ENCODE measurements at regions not wholly inside any gene's neighbourhood (a gene's known extent, or its start where the extent isn't known, plus 50 kb on each side); places are given as distances from the start of the nearest gene placed in this dataset.

DNA sequence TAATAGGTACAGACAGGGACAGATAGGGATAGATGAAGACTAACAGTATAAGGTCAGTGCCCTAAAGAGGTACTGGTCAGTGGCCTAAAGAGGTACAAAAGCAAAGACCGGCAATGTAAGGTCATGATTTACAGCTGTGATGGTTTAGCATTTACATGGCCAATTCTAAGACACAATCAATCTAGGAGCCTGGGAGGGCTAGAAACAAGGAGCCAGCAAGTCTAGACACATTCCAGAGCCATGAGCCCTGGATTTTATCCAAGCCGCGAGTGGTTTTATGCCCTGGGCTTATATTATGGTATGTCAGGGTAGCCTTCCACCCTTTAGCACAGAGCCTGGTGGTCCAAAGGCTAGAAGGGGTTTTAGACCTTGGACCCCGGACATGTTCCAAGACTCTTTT is 124.2 kb downstream of the CBLN2 start:
- no peak overlapping the region for H3K9ac ChIP-seq (ENCODE audit: low read length in 2 of 2)
- no peaks in the 10 kb centered on the region for H3K4me1 ChIP-seq (ENCODE audit: control insufficient read depth, insufficient read depth, low read length)
- no peak overlapping the region for H3K27ac ChIP-seq (ENCODE audit: low read length)
- H3K4me3 ChIP-seq (ENCODE audit: low read length in 2 of 2): no peak overlapping the region
- no peaks in the 10 kb centered on the region for H3K9me3 ChIP-seq (ENCODE audit: control insufficient read depth in 2 of 2, low read length in 2 of 2)
- H3K27me3 ChIP-seq (ENCODE audit: control insufficient read depth in 1 of 2, insufficient read depth in 2 of 2, low read length in 2 of 2): no peaks in the 10 kb centered on the region
- H3K36me3 ChIP-seq (ENCODE audit: control insufficient read depth in 2 of 2, insufficient read depth in 2 of 2, low read length in 2 of 2): no peaks in the 10 kb centered on the region

DNA sequence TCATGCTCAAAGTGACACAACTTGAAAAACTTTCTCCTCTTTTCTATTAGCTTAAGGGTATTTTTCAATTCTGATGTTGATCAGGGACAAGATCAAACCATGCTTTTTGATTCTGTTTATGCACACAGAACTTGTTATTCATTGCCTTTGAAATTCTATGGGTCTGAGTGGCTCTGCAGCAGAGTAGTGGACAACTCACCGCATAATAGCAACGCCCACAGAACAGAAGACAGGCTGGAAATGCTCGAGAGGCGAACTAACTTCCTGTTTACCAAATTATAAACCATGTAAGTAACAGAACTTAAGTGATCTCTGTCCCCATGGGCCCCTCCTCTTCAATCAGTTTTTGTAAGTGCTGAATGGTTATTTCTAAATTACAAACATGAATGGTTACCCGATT is 131.2 kb downstream of the CBLN2 start:
- Histone ChIP-seq H3K4me3 (ENCODE audit: low read length in 2 of 2) (no peak overlapping the region), H3K27ac (ENCODE audit: low read length) (no peak overlapping the region), H3K27me3 (ENCODE audit: control insufficient read depth in 1 of 2, insufficient read depth in 2 of 2, low read length in 2 of 2) (no peaks in the 10 kb centered on the region)

DNA sequence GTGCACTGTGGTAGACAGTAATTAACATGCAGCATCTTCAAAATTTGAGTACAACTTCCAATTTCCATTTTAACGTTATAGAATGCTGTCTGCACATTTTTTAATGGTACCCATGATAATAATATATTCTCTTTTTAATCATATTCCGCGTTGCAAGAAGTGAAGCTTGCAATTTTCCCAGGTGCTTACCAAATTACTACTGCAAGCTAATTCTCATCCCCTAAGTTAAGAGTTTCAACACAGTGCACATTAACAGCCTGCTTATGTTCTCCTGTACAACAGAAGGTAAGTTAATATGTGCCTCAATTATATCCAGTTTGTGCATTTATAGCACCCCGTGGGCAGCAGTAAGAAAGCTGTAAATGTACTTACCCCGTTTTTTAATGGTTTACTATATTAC is 132.9 kb downstream of the CBLN2 start:
- Histone ChIP-seq H3K36me3 (ENCODE audit: control insufficient read depth in 2 of 2, insufficient read depth in 2 of 2, low read length in 2 of 2) (no peaks in the 10 kb centered on the region), H3K4me3 (ENCODE audit: low read length in 2 of 2) (no peak overlapping the region), H3K9me3 (ENCODE audit: control insufficient read depth in 2 of 2, low read length in 2 of 2) (no peaks in the 10 kb centered on the region), H3K9ac (ENCODE audit: low read length in 2 of 2) (no peak overlapping the region), H3K4me1 (ENCODE audit: control insufficient read depth, insufficient read depth, low read length) (no peaks in the 10 kb centered on the region), H3K27me3 (ENCODE audit: control insufficient read depth in 1 of 2, insufficient read depth in 2 of 2, low read length in 2 of 2) (no peaks in the 10 kb centered on the region), H3K27ac (ENCODE audit: low read length) (no peak overlapping the region)

More for the DNA sequence above, 131.2 kb downstream of the CBLN2 start:
- H3K9me3 ChIP-seq (ENCODE audit: control insufficient read depth in 2 of 2, low read length in 2 of 2): no peaks in the 10 kb centered on the region
- no peaks in the 10 kb centered on the region for H3K4me1 ChIP-seq (ENCODE audit: control insufficient read depth, insufficient read depth, low read length)
- H3K36me3 ChIP-seq (ENCODE audit: control insufficient read depth in 2 of 2, insufficient read depth in 2 of 2, low read length in 2 of 2): no peaks in the 10 kb centered on the region
- no peak overlapping the region for H3K9ac ChIP-seq (ENCODE audit: low read length in 2 of 2)

GRCh38 chr18:72410399-72410798 is 133.7 kb downstream of the CBLN2 start:
- no peaks in the 10 kb centered on the region for H3K4me1 ChIP-seq (ENCODE audit: control insufficient read depth, insufficient read depth, low read length)
- H3K27ac ChIP-seq (ENCODE audit: low read length): no peak overlapping the region
- no peaks in the 10 kb centered on the region for H3K36me3 ChIP-seq (ENCODE audit: control insufficient read depth in 2 of 2, insufficient read depth in 2 of 2, low read length in 2 of 2)
- H3K9ac ChIP-seq (ENCODE audit: low read length in 2 of 2): no peak overlapping the region
- H3K9me3 ChIP-seq (ENCODE audit: control insufficient read depth in 2 of 2, low read length in 2 of 2): no peaks in the 10 kb centered on the region
- no peak overlapping the region for H3K4me3 ChIP-seq (ENCODE audit: low read length in 2 of 2)
- H3K27me3 ChIP-seq (ENCODE audit: control insufficient read depth in 1 of 2, insufficient read depth in 2 of 2, low read length in 2 of 2): no peaks in the 10 kb centered on the region

DNA sequence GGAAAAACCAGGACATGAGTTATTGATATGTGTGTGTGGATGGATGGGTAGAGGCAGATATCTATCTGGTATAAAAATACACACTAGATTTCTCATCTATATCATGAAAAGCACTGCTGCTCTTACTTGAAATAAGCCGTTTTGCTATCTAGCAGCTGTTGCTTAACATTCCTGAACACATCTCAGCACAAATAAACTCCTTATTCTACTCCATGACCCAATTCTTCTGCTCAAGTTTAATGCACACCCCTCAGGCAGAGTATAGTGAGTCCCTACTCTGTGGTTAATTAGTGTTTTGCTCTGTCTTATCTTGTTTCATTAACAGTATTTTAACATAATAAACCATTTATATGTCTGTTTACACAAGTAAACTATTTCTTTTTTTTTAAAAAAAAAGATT is 134.2 kb downstream of the CBLN2 start:
- no peaks in the 10 kb centered on the region for H3K36me3 ChIP-seq (ENCODE audit: control insufficient read depth in 2 of 2, insufficient read depth in 2 of 2, low read length in 2 of 2)
- H3K4me1 ChIP-seq (ENCODE audit: control insufficient read depth, insufficient read depth, low read length): no peaks in the 10 kb centered on the region
- no peak overlapping the region for H3K9ac ChIP-seq (ENCODE audit: low read length in 2 of 2)
- no peak overlapping the region for H3K4me3 ChIP-seq (ENCODE audit: low read length in 2 of 2)
- H3K27me3 ChIP-seq (ENCODE audit: control insufficient read depth in 1 of 2, insufficient read depth in 2 of 2, low read length in 2 of 2): no peaks in the 10 kb centered on the region
- no peaks in the 10 kb centered on the region for H3K9me3 ChIP-seq (ENCODE audit: control insufficient read depth in 2 of 2, low read length in 2 of 2)
- H3K27ac ChIP-seq (ENCODE audit: low read length): no peak overlapping the region

- H3K9ac ChIP-seq (ENCODE audit: low read length in 2 of 2): no peak overlapping the region
- H3K4me1 ChIP-seq (ENCODE audit: control insufficient read depth, insufficient read depth, low read length): no peaks in the 10 kb centered on the region
- H3K9me3 ChIP-seq (ENCODE audit: control insufficient read depth in 2 of 2, low read length in 2 of 2): peaks cover 0 to 4% of the 10 kb centered on the region in 2 donors
- no peaks in the 10 kb centered on the region for H3K27me3 ChIP-seq (ENCODE audit: control insufficient read depth in 1 of 2, insufficient read depth in 2 of 2, low read length in 2 of 2)
- H3K4me3 ChIP-seq (ENCODE audit: low read length in 2 of 2): no peak overlapping the region
- H3K27ac ChIP-seq (ENCODE audit: low read length): no peak overlapping the region
- no peaks in the 10 kb centered on the region for H3K36me3 ChIP-seq (ENCODE audit: control insufficient read depth in 2 of 2, insufficient read depth in 2 of 2, low read length in 2 of 2)
Observed at GRCh38 chr18:72407048-72407447, 137.1 kb downstream of the CBLN2 start.

DNA sequence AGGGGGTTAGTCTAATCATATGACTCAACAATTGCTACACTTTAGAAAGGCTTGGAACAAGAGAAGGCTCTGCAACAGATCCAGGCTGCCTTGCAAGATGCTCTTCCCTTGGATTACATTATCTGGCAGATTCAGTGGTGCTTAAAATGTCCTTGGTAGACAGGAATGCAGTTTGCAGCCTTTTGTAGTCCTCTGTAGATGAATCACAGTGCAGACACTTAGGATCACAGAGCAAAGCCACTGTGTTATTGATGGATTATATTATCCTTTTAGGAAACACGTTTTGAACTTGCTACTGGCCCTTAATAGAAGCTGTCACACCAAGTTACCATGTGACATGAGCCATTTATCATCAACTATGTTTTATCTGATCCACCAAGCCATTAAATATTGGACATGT is 152.2 kb downstream of the CBLN2 start:
- Histone ChIP-seq H3K4me3 (ENCODE audit: low read length in 2 of 2) (no peak overlapping the region), H3K9me3 (ENCODE audit: control insufficient read depth in 2 of 2, low read length in 2 of 2) (no peaks in the 10 kb centered on the region), H3K9ac (ENCODE audit: low read length in 2 of 2) (no peak overlapping the region)

DNA sequence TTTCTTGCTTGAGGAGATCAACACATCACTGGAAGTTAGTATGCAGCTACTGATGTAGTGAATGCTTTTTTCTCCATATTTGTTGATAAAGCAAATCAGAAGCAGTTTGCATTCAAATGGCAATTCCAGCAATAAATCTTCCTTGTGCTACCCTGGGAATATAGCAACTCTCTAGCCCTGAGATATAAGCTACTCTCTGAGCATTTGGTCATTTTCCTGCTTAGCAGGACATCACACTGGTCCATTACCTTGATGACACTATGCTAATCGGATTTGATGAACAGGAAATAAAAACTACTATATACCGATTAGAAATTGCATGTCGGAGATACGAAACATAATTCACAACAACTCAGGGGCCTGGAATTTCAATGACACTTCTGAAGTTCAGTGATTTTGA is 152.7 kb downstream of the CBLN2 start:
- no peaks in the 10 kb centered on the region for H3K36me3 ChIP-seq (ENCODE audit: control insufficient read depth in 2 of 2, insufficient read depth in 2 of 2, low read length in 2 of 2)
- no peaks in the 10 kb centered on the region for H3K9me3 ChIP-seq (ENCODE audit: control insufficient read depth in 2 of 2, low read length in 2 of 2)
- no peak overlapping the region for H3K27ac ChIP-seq (ENCODE audit: low read length)
- H3K4me1 ChIP-seq (ENCODE audit: control insufficient read depth, insufficient read depth, low read length): no peaks in the 10 kb centered on the region
- no peak overlapping the region for H3K4me3 ChIP-seq (ENCODE audit: low read length in 2 of 2)
- no peak overlapping the region for H3K9ac ChIP-seq (ENCODE audit: low read length in 2 of 2)
- no peaks in the 10 kb centered on the region for H3K27me3 ChIP-seq (ENCODE audit: control insufficient read depth in 1 of 2, insufficient read depth in 2 of 2, low read length in 2 of 2)

More for the DNA sequence above, 152.2 kb downstream of the CBLN2 start:
- Histone ChIP-seq H3K27ac (ENCODE audit: low read length) (no peak overlapping the region), H3K27me3 (ENCODE audit: control insufficient read depth in 1 of 2, insufficient read depth in 2 of 2, low read length in 2 of 2) (no peaks in the 10 kb centered on the region), H3K4me1 (ENCODE audit: control insufficient read depth, insufficient read depth, low read length) (no peaks in the 10 kb centered on the region), H3K36me3 (ENCODE audit: control insufficient read depth in 2 of 2, insufficient read depth in 2 of 2, low read length in 2 of 2) (no peaks in the 10 kb centered on the region)

GRCh38 chr18:72378016-72378415 is 166.1 kb downstream of the CBLN2 start:
- H3K27me3 ChIP-seq (ENCODE audit: control insufficient read depth in 1 of 2, insufficient read depth in 2 of 2, low read length in 2 of 2): no peaks in the 10 kb centered on the region
- no peaks in the 10 kb centered on the region for H3K36me3 ChIP-seq (ENCODE audit: control insufficient read depth in 2 of 2, insufficient read depth in 2 of 2, low read length in 2 of 2)
- H3K9me3 ChIP-seq (ENCODE audit: control insufficient read depth in 2 of 2, low read length in 2 of 2): peaks cover 0 to 2% of the 10 kb centered on the region in 2 donors
- H3K4me1 ChIP-seq (ENCODE audit: control insufficient read depth, insufficient read depth, low read length): no peaks in the 10 kb centered on the region
- H3K27ac ChIP-seq (ENCODE audit: low read length): no peak overlapping the region
- H3K4me3 ChIP-seq (ENCODE audit: low read length in 2 of 2): no peak overlapping the region
- H3K9ac ChIP-seq (ENCODE audit: low read length in 2 of 2): no peak overlapping the region

DNA sequence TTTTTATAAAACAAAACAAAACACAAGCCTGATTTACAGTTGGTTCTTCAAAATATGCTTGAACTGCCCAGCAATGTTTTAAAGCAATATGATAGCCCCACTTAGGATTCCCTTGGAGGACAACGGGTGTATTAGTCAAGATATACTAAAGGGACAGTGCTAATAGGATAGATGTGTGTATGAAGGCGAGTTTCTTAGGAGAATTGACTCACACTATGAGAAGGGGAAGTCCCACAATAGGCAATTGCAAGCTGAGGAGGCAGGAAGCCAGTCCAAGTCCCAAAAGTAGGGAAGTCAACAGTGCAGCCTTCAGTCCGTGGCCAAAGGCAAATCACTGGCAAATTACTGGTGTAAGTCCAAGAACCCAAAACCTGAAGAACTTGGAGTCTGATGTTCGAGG is 167.9 kb downstream of the CBLN2 start:
- Histone ChIP-seq H3K4me3 (ENCODE audit: low read length in 2 of 2) (no peak overlapping the region), H3K9ac (ENCODE audit: low read length in 2 of 2) (no peak overlapping the region), H3K36me3 (ENCODE audit: control insufficient read depth in 2 of 2, insufficient read depth in 2 of 2, low read length in 2 of 2) (no peaks in the 10 kb centered on the region), H3K27me3 (ENCODE audit: control insufficient read depth in 1 of 2, insufficient read depth in 2 of 2, low read length in 2 of 2) (no peaks in the 10 kb centered on the region), H3K9me3 (ENCODE audit: control insufficient read depth in 2 of 2, low read length in 2 of 2) (peaks cover 0 to 2% of the 10 kb centered on the region in 2 donors), H3K4me1 (ENCODE audit: control insufficient read depth, insufficient read depth, low read length) (no peaks in the 10 kb centered on the region), H3K27ac (ENCODE audit: low read length) (no peak overlapping the region)

DNA sequence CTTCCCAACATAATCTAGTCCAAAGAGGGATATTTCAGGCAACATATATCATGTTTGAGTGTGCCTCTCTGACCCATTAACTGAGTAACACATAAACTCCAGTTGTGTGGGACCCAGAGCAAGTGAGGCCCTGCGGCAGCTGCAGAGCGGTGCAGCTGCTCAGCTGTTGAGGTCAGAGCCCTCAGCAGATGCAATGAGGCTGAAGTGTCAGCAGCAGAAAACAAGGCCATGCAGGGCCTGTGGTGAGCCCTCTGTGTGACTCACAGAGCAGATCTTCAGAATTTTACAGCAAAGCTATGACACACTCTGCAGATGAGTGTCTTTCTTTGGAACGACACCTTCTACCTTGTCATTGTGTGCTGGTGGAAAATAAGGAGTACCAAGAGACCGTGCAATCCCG is 168.5 kb downstream of the CBLN2 start:
- Histone ChIP-seq H3K9me3 (ENCODE audit: control insufficient read depth in 2 of 2, low read length in 2 of 2) (no peaks in the 10 kb centered on the region), H3K27ac (ENCODE audit: low read length) (no peak overlapping the region), H3K9ac (ENCODE audit: low read length in 2 of 2) (no peak overlapping the region), H3K36me3 (ENCODE audit: control insufficient read depth in 2 of 2, insufficient read depth in 2 of 2, low read length in 2 of 2) (no peaks in the 10 kb centered on the region), H3K4me3 (ENCODE audit: low read length in 2 of 2) (no peak overlapping the region), H3K4me1 (ENCODE audit: control insufficient read depth, insufficient read depth, low read length) (no peaks in the 10 kb centered on the region), H3K27me3 (ENCODE audit: control insufficient read depth in 1 of 2, insufficient read depth in 2 of 2, low read length in 2 of 2) (no peaks in the 10 kb centered on the region)
